ENCODE measurements at regions not wholly inside any gene's neighbourhood (a gene's known extent, or its start where the extent isn't known, plus 50 kb on each side); places are given as distances from the start of the nearest gene placed in this dataset.

- TF ChIP-seq TCF12 (IDR thresholded peaks at IDR 0.05; ENCODE audit: low read depth, low read length) (no peak), SIRT6 (IDR thresholded peaks at IDR 0.05; ENCODE audit: low read length) (no peak), MAFK (IDR thresholded peaks at IDR 0.05; ENCODE audit: low read depth, low read length) (no peak)
Measured at GRCh38 chr9:28014212-28014611, 440.9 kb upstream of the C9orf72 start (continued).
